Muscle of arm (tissue), 1 donor: ENCODE measurements at regions not wholly inside any gene's neighbourhood (a gene's known extent, or its start where the extent isn't known, plus 50 kb on each side); places are given as distances from the start of the nearest gene placed in this dataset.
A peak's percentile ranks its signal among the peaks of the same experiment; 100 is the strongest.

Experiments
- DNase-seq: peaks from one replicate; pipeline ENCODE4 v3.0.0-alpha.2; 2013

- DNase-seq = no peak
These were observed 319.1 kb downstream of the GPAT3 start for GRCh38 chr4:83855044-83855443.

- DNase-seq = no peak
These were observed 316.2 kb downstream of the GPAT3 start for GRCh38 chr4:83852085-83852451.

- DNase-seq = no peak
These were observed 315.6 kb downstream of the GPAT3 start for GRCh38 chr4:83851261-83852084.

GRCh38 chr4:83850435-83850834 is 314.5 kb downstream of the GPAT3 start:
- DNase-seq = no peak

- DNase-seq = no peak
These were observed 310.4 kb downstream of the GPAT3 start for GRCh38 chr4:83846193-83846830.

- DNase-seq = no peak
These were observed 303.7 kb downstream of the GPAT3 start for GRCh38 chr4:83839615-83840014.

GRCh38 chr4:83837614-83838308 is 301.9 kb downstream of the GPAT3 start:
- no peak for DNase-seq

- DNase-seq = no peak
These were observed 298.0 kb downstream of the GPAT3 start for GRCh38 chr4:83833920-83834319.

- DNase-seq = no peak
These were observed 296.4 kb downstream of the GPAT3 start for GRCh38 chr4:83832110-83832825.

- no peak for DNase-seq
These were observed 295.7 kb downstream of the GPAT3 start for GRCh38 chr4:83831588-83831987.

GRCh38 chr4:83830138-83830888 is 294.4 kb downstream of the GPAT3 start:
- DNase-seq = no peak

- DNase-seq = no peak
These were observed 292.7 kb downstream of the GPAT3 start for GRCh38 chr4:83828601-83829000.

GRCh38 chr4:83821493-83821892 is 285.6 kb downstream of the GPAT3 start:
- DNase-seq = no peak

GRCh38 chr4:83819582-83819981 is 283.7 kb downstream of the GPAT3 start:
- DNase-seq = no peak

- no peak for DNase-seq
These were observed 274.5 kb downstream of the GPAT3 start for GRCh38 chr4:83810428-83810827.

- DNase-seq = no peak
These were observed 273.7 kb downstream of the GPAT3 start for GRCh38 chr4:83809581-83809980.

GRCh38 chr4:83793481-83793880 is 257.6 kb downstream of the GPAT3 start:
- no peak for DNase-seq

GRCh38 chr4:83785891-83786290 is 250.0 kb downstream of the GPAT3 start:
- DNase-seq = peak; percentile 21

- DNase-seq = no peak
These were observed 247.3 kb downstream of the GPAT3 start for GRCh38 chr4:83783215-83783614.

GRCh38 chr4:83782591-83782990 is 246.7 kb downstream of the GPAT3 start:
- DNase-seq = no peak

- DNase-seq = no peak
These were observed 245.5 kb downstream of the GPAT3 start for GRCh38 chr4:83781434-83781833.
